Keratinocyte (primary cell): ENCODE measurements at regions not wholly inside any gene's neighbourhood (a gene's known extent, or its start where the extent isn't known, plus 50 kb on each side); places are given as distances from the start of the nearest gene placed in this dataset.

Source experiments
- DNase-seq: peaks from one replicate; pipeline ENCODE4 v3.0.0-alpha.2; 2011; ENCODE audit warnings: low read depth, missing footprints, low spot score
- FAIRE-seq: peaks from 2 replicates; lab custom pipeline; 2011; peaks lifted over from hg19 to GRCh38; lab: Jason Lieb, UNC
- H2AFZ ChIP-seq: 2 replicates; pipeline ENCODE4 v1.6.0; 2012; ENCODE audit warnings: low read length, control low read depth, inconsistent platforms; ENCODE audit not compliant: control insufficient read depth
- H3K27ac ChIP-seq: 2 replicates; pipeline ENCODE4 v1.5.1; 2011; ENCODE audit warnings: low read length; ENCODE audit not compliant: control insufficient read depth, insufficient read depth
- H3K27me3 ChIP-seq: 3 replicates; pipeline ENCODE4 v1.6.0; 2011; ENCODE audit warnings: low read length; ENCODE audit not compliant: control insufficient read depth, insufficient read depth; ENCODE audit errors: extremely low read depth
- H3K36me3 ChIP-seq, 2 experiments: 2 replicates in 1 of 2; 3 replicates in 1 of 2; pipeline ENCODE4 v1.5.1; 2011; ENCODE audit warnings: low read length in 2 of 2, mild to moderate bottlenecking in 1 of 2; ENCODE audit not compliant: control insufficient read depth in 2 of 2, insufficient read depth in 2 of 2; ENCODE audit errors: extremely low read depth in 1 of 2
- H3K4me1 ChIP-seq: 3 replicates; pipeline ENCODE4 v1.5.1; 2011; ENCODE audit warnings: low read length; ENCODE audit not compliant: control insufficient read depth, insufficient read depth; ENCODE audit errors: extremely low read depth
- H3K4me2 ChIP-seq: 3 replicates; pipeline ENCODE4 v1.6.0; 2011; ENCODE audit warnings: low read depth, low read length; ENCODE audit not compliant: control insufficient read depth, insufficient read depth; ENCODE audit errors: extremely low read depth
- H3K4me3 ChIP-seq, 3 experiments: fragments of 200-600 bp in 1 of 3; sonication (generic) in 1 of 3; 2 replicates in 2 of 3; 3 replicates in 1 of 3; pipeline ENCODE4 v1.5.1; 2011 to 2016; ENCODE audit warnings: low read length in 3 of 3, mild to moderate bottlenecking in 3 of 3, control low read depth in 2 of 3, inconsistent platforms in 1 of 3, low read depth in 1 of 3, mixed read lengths in 1 of 3, mixed run types in 1 of 3, moderate library complexity in 1 of 3; ENCODE audit not compliant: control insufficient read depth in 2 of 3, insufficient read depth in 2 of 3; ENCODE audit errors: extremely low read depth in 1 of 3
- H3K79me2 ChIP-seq: 2 replicates; pipeline ENCODE4 v1.6.0; 2012; ENCODE audit warnings: low read length; ENCODE audit not compliant: control insufficient read depth, insufficient read depth
- H3K9ac ChIP-seq: 3 replicates; pipeline ENCODE4 v1.6.0; 2011; ENCODE audit warnings: low read length; ENCODE audit not compliant: control insufficient read depth, insufficient read depth; ENCODE audit errors: extremely low read depth
- H3K9me1 ChIP-seq: 3 replicates; pipeline ENCODE4 v1.6.0; 2011; ENCODE audit warnings: low read length; ENCODE audit not compliant: control insufficient read depth, insufficient read depth; ENCODE audit errors: extremely low read depth
- H3K9me3 ChIP-seq: 2 replicates; pipeline ENCODE4 v1.5.1; 2012; ENCODE audit warnings: low read depth, low read length; ENCODE audit not compliant: control insufficient read depth
- H4K20me1 ChIP-seq: 3 replicates; pipeline ENCODE4 v1.6.0; 2011; ENCODE audit warnings: low read length; ENCODE audit not compliant: control insufficient read depth, insufficient read depth; ENCODE audit errors: extremely low read depth
- EZH2 ChIP-seq: IDR thresholded peaks from one replicate; pipeline ENCODE4 v1.6.1; 2012; ENCODE audit warnings: inconsistent platforms, mild to moderate bottlenecking, low read length, moderate library complexity
- dilution Hi-C: fragments of 300-500 bp; cut with MboI; formaldehyde crosslinking; loops from one replicate; pipeline ENCODE4 v1.7.0; 2020; ENCODE audit warnings: low sequenced_read_pairs; ENCODE audit not compliant: extremely low pct_ligation_motif_present
- TF ChIP-seq, protein P1 (sequence below), 3 experiments: IDR thresholded peaks in 1 of 3; conservative IDR thresholded peaks in 1 of 3; optimal IDR thresholded peaks in 1 of 3; 2 replicates in 2 of 3; 3 replicates in 1 of 3; pipeline versions ENCODE3 to v1.5.1; 2011; ENCODE audit warnings: low read length in 3 of 3, mild to moderate bottlenecking in 3 of 3, moderate library complexity in 2 of 3, control low read depth in 1 of 3, inconsistent platforms in 1 of 3; ENCODE audit not compliant: insufficient read depth in 2 of 3; ENCODE audit errors: extremely low read depth in 1 of 3

DNA sequence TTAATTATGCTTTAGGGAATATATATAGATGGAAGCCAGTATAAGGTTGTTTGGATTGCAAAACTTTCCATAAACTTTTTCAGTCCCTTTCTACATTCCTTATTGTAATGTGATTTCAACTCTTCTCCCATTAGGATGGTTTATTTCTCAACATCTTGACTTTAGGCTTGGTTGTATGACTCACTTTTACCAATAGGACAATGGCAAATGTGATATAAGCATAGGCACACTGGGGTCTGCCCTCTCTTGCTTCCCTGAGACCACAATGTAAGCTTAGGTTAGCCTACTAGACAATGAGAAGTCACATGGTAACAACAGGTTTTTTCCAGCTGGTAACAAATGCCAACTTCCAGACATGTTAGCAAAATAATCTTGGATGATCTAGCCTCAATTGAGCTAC lies 163.3 kb upstream of the RBPJ start:
- dilution Hi-C loops = no loop called here
- Histone ChIP-seq H3K9me3 (no peaks in the 10 kb centered on the region), H3K9ac (no peak overlapping the region), H2AFZ (no peak overlapping the region), H4K20me1 (no peaks in the 10 kb centered on the region), H3K4me3 (no peak overlapping the region), H3K9me1 (no peaks in the 10 kb centered on the region), H3K4me2 (no peak overlapping the region), H3K27me3 (no peaks in the 10 kb centered on the region), H3K27ac (no peak overlapping the region), H3K79me2 (no peaks in the 10 kb centered on the region), H3K4me1 (peaks cover 13% of the 10 kb centered on the region), H3K36me3 (no peaks in the 10 kb centered on the region)
- no peak for DNase-seq
- TF ChIP-seq, protein P1, sequence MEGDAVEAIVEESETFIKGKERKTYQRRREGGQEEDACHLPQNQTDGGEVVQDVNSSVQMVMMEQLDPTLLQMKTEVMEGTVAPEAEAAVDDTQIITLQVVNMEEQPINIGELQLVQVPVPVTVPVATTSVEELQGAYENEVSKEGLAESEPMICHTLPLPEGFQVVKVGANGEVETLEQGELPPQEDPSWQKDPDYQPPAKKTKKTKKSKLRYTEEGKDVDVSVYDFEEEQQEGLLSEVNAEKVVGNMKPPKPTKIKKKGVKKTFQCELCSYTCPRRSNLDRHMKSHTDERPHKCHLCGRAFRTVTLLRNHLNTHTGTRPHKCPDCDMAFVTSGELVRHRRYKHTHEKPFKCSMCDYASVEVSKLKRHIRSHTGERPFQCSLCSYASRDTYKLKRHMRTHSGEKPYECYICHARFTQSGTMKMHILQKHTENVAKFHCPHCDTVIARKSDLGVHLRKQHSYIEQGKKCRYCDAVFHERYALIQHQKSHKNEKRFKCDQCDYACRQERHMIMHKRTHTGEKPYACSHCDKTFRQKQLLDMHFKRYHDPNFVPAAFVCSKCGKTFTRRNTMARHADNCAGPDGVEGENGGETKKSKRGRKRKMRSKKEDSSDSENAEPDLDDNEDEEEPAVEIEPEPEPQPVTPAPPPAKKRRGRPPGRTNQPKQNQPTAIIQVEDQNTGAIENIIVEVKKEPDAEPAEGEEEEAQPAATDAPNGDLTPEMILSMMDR (optimal IDR thresholded peaks at IDR 0.05 in 1 of 3, IDR thresholded peaks at IDR 0.05 in 1 of 3, conservative IDR thresholded peaks at IDR 0.05 in 1 of 3; ENCODE audit: extremely low read depth in 1 of 3, insufficient read depth in 2 of 3, low read length in 3 of 3) = no peak
- no peak for TF ChIP-seq EZH2
- no peak for FAIRE-seq

DNA sequence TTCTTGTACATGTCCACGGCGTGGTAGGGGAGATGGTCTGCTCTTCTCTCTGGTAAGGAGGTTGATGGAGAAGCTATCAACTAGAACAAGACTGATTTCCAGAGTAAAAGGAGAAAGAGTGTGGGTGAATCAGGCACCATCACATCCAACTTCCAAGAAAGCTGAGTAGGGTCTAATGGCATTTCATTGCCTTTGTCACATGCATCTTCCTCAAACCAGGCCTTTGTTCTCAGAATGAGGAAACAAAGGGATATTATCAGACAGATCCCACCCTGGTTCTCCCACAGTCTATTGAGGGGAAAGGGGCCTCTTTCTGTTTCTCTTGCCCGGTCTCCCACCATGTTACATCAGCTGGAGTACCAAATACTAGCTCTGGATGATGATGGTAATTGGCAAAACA lies 160.2 kb upstream of the RBPJ start:
- H3K4me1 ChIP-seq = peaks cover 13% of the 10 kb centered on the region
- FAIRE-seq (no peak), DNase-seq (no peak)
- no peak overlapping the region for H3K4me3 ChIP-seq
- no peak overlapping the region for H3K4me2 ChIP-seq
- H3K27me3 ChIP-seq = no peaks in the 10 kb centered on the region
- no peaks in the 10 kb centered on the region for H3K9me3 ChIP-seq
- H3K9ac ChIP-seq = no peak overlapping the region
- no peak overlapping the region for H3K27ac ChIP-seq
- no peaks in the 10 kb centered on the region for H3K9me1 ChIP-seq
- dilution Hi-C loops = no loop called here
- H2AFZ ChIP-seq = no peak overlapping the region
- no peaks in the 10 kb centered on the region for H3K36me3 ChIP-seq
- no peak for TF ChIP-seq EZH2
- TF ChIP-seq, protein P1 (optimal IDR thresholded peaks at IDR 0.05 in 1 of 3, IDR thresholded peaks at IDR 0.05 in 1 of 3, conservative IDR thresholded peaks at IDR 0.05 in 1 of 3; ENCODE audit: extremely low read depth in 1 of 3, insufficient read depth in 2 of 3, low read length in 3 of 3) = no peak
- no peaks in the 10 kb centered on the region for H4K20me1 ChIP-seq
- no peaks in the 10 kb centered on the region for H3K79me2 ChIP-seq
